ENCODE measurements at regions not wholly inside any gene's neighbourhood (a gene's known extent, or its start where the extent isn't known, plus 50 kb on each side); places are given as distances from the start of the nearest gene placed in this dataset.

- intact Hi-C loops (cut with DNase I; ENCODE audit: low total_unique reads): no loop called here
Observed at GRCh38 chr7:50834031-50834535, 51.4 kb upstream of the GRB10 start.

GRCh38 chr7:50832744-50833143 is 50.0 kb upstream of the GRB10 start:
- H3K27ac ChIP-seq: no peak overlapping the region
- no peaks in the 10 kb centered on the region for H3K4me1 ChIP-seq
- H3K4me3 ChIP-seq: no peak overlapping the region
- no peak for DNase-seq
- H3K9me3 ChIP-seq: no peaks in the 10 kb centered on the region
- WGBS, 2 donors: 65 to 80% methylated on average over 3 of the region's 3 CpGs
- H3K27me3 ChIP-seq: no peaks in the 10 kb centered on the region
- intact Hi-C loops (cut with DNase I; ENCODE audit: low total_unique reads): no loop called here
- TF ChIP-seq POLR2A (IDR thresholded peaks at IDR 0.05) (no peak), CTCF (IDR thresholded peaks at IDR 0.05) (no peak)
- no peaks in the 10 kb centered on the region for H3K36me3 ChIP-seq (ENCODE audit: low read depth, missing control alignments)

More at GRCh38 chr7:50834031-50834535, 51.4 kb upstream of the GRB10 start:
- Histone ChIP-seq H3K27ac (no peak overlapping the region), H3K4me1 (no peaks in the 10 kb centered on the region), H3K4me3 (no peak overlapping the region), H3K27me3 (no peaks in the 10 kb centered on the region), H3K36me3 (ENCODE audit: low read depth, missing control alignments) (no peaks in the 10 kb centered on the region), H3K9me3 (no peaks in the 10 kb centered on the region)
- no peak for TF ChIP-seq POLR2A (IDR thresholded peaks at IDR 0.05)
- TF ChIP-seq CTCF (IDR thresholded peaks at IDR 0.05): no peak
- 63 to 66% methylated on average over 1 of the region's 1 CpG for WGBS, 2 donors
- no peak for DNase-seq

Small RNA genes in the stretch of these regions (small RNA-seq; reads per million reads assigned to genes)
- gene AC009296.1: 0 reads per million in 2 donors
- gene RF00394: 0 reads per million in 2 donors
